Naive thymus-derived CD4-positive, alpha-beta T cell (primary cell): ENCODE measurements at regions not wholly inside any gene's neighbourhood (a gene's known extent, or its start where the extent isn't known, plus 50 kb on each side); places are given as distances from the start of the nearest gene placed in this dataset.

Source experiments
- ATAC-seq: fragments of 150-1000 bp; cut with Tn5 transposase; 2 replicates; pipeline ENCODE4 v1.10.0; 2021; ENCODE audit warnings: mild to moderate bottlenecking, moderate library complexity
- CTCF ChIA-PET: fragments of 350-600 bp; sonication (Branson Sonifier 250); formaldehyde crosslinking; loops from one replicate; lab custom pipeline; 2021; ENCODE audit warnings: antibody characterized with exemption; lab: Charles Lee
- POLR2A ChIA-PET: fragments of 350-600 bp; sonication (Branson Sonifier 250); formaldehyde crosslinking; loops from one replicate; lab custom pipeline; 2021; ENCODE audit warnings: antibody characterized with exemption, inconsistent platforms; lab: Charles Lee
- DNase-seq, 9 donors: peaks; one replicate each; pipeline versions ENCODE4 v3.0.0 to v3.0.0-alpha.2; 2020 to 2022; ENCODE audit warnings: mixed read lengths in 1 of 9
- H3K27ac ChIP-seq: one replicate; pipeline ENCODE4 v1.7.0; 2013; ENCODE audit warnings: mild to moderate bottlenecking, low read depth, low read length, moderate library complexity
- H3K27me3 ChIP-seq, 2 donors: one replicate each; pipeline ENCODE4 v1.7.0; 2013; ENCODE audit warnings: low read length in 2 of 2, mild to moderate bottlenecking in 2 of 2, moderate library complexity in 2 of 2; ENCODE audit not compliant: control insufficient read depth in 2 of 2, insufficient read depth in 2 of 2
- H3K36me3 ChIP-seq, 3 experiments: 1 replicate in 2 of 3; 2 replicates in 1 of 3; pipeline ENCODE4 v1.7.0; 2013; ENCODE audit warnings: low read length in 3 of 3, mild to moderate bottlenecking in 3 of 3, moderate library complexity in 1 of 3; ENCODE audit not compliant: insufficient read depth in 3 of 3, control insufficient read depth in 2 of 3
- H3K4me1 ChIP-seq, 2 donors: one replicate each; pipeline ENCODE4 v1.7.0; 2013; ENCODE audit warnings: low read length in 2 of 2, mild to moderate bottlenecking in 2 of 2, moderate library complexity in 1 of 2; ENCODE audit not compliant: control insufficient read depth in 2 of 2, insufficient read depth in 2 of 2
- H3K4me3 ChIP-seq: 2 replicates; pipeline ENCODE4 v1.7.0; 2013; ENCODE audit warnings: mild to moderate bottlenecking, low read length
- H3K9me3 ChIP-seq, 3 experiments: 1 replicate in 2 of 3; 2 replicates in 1 of 3; pipeline ENCODE4 v1.7.0; 2013; ENCODE audit warnings: low read length in 3 of 3; ENCODE audit not compliant: control insufficient read depth in 2 of 3
- H3K27ac Mint-ChIP-seq, 9 donors: one replicate each; pipeline ENCODE4 v1.8.0; 2020 to 2022; ENCODE audit warnings: mixed read lengths in 9 of 9, mild to moderate bottlenecking in 8 of 9, moderate library complexity in 5 of 9, inconsistent platforms in 2 of 9
- H3K27me3 Mint-ChIP-seq, 5 donors: one replicate each; pipeline ENCODE4 v1.8.0; 2021 to 2022; ENCODE audit warnings: mixed read lengths in 5 of 5, mild to moderate bottlenecking in 1 of 5
- H3K36me3 Mint-ChIP-seq, 5 donors: one replicate each; pipeline ENCODE4 v1.8.0; 2020 to 2022; ENCODE audit warnings: mixed read lengths in 5 of 5, mild to moderate bottlenecking in 3 of 5, inconsistent platforms in 1 of 5
- H3K4me1 Mint-ChIP-seq, 7 donors: one replicate each; pipeline ENCODE4 v1.8.0; 2020 to 2022; ENCODE audit warnings: mixed read lengths in 7 of 7, mild to moderate bottlenecking in 3 of 7, inconsistent platforms in 1 of 7
- H3K4me3 Mint-ChIP-seq, 10 donors: one replicate each; pipeline ENCODE4 v1.8.0; 2020 to 2022; ENCODE audit warnings: mild to moderate bottlenecking in 10 of 10, mixed read lengths in 10 of 10, moderate library complexity in 6 of 10, inconsistent platforms in 2 of 10
- H3K9me3 Mint-ChIP-seq, 11 donors: one replicate each; pipeline ENCODE4 v1.8.0; 2020 to 2022; ENCODE audit warnings: mixed read lengths in 11 of 11, mild to moderate bottlenecking in 4 of 11, inconsistent platforms in 1 of 11, moderate library complexity in 1 of 11
- intact Hi-C, 2 donors: fragments of 100-400 bp; cut with micrococcal nuclease; formaldehyde crosslinking; loops; one replicate each; pipeline ENCODE4 v1.15.1; 2023

- peak overlapping the region in 1 of 9 donors; percentile 7 for H3K27ac Mint-ChIP-seq
- ChIA-PET POLR2A (no interaction called here), CTCF (no interaction called here)
- H3K4me3 Mint-ChIP-seq = no peak overlapping the region
- Histone ChIP-seq H3K4me3 (no peak overlapping the region), H3K4me1 (no peaks in the 10 kb centered on the region), H3K9me3 (no peaks in the 10 kb centered on the region), H3K27ac (no peak overlapping the region), H3K36me3 (no peaks in the 10 kb centered on the region), H3K27me3 (no peaks in the 10 kb centered on the region)
- peaks cover 0 to 5% (median 0%) of the 10 kb centered on the region in 11 donors for H3K9me3 Mint-ChIP-seq
- DNase-seq (no peak), ATAC-seq (no peak)
- peaks cover 0 to 3% (median 0%) of the 10 kb centered on the region in 5 donors for H3K36me3 Mint-ChIP-seq
- H3K4me1 Mint-ChIP-seq = peaks cover 0 to 20% (median 0%) of the 10 kb centered on the region in 7 donors
- peaks cover 20 to 41% (median 28%) of the 10 kb centered on the region in 5 donors for H3K27me3 Mint-ChIP-seq
- intact Hi-C loops = no loop called here
Observed at GRCh38 chr7:156579566-156579965, 61.0 kb upstream of the RNF32 start.

GRCh38 chr7:156578978-156579430, 61.6 kb upstream of the RNF32 start:
- Mint-ChIP-seq H3K27me3 (peaks cover 26 to 45% (median 33%) of the 10 kb centered on the region in 5 donors), H3K4me3 (no peak overlapping the region), H3K27ac (no peak overlapping the region), H3K9me3 (peaks cover 0 to 7% (median 0%) of the 10 kb centered on the region in 11 donors), H3K36me3 (no peaks in the 10 kb centered on the region), H3K4me1 (peaks cover 0 to 20% (median 0%) of the 10 kb centered on the region in 7 donors)
- POLR2A ChIA-PET = no interaction called here
- Histone ChIP-seq H3K27ac (no peak overlapping the region), H3K9me3 (no peaks in the 10 kb centered on the region), H3K4me3 (no peak overlapping the region), H3K4me1 (no peaks in the 10 kb centered on the region), H3K27me3 (no peaks in the 10 kb centered on the region), H3K36me3 (no peaks in the 10 kb centered on the region)
- intact Hi-C loops = no loop called here
- CTCF ChIA-PET = no interaction called here
- DNase-seq = no peak
- ATAC-seq = no peak

GRCh38 chr7:156578578-156578940, 62.0 kb upstream of the RNF32 start:
- ChIA-PET CTCF (no interaction called here), POLR2A (no interaction called here)
- peaks cover 0 to 8% (median 0%) of the 10 kb centered on the region in 11 donors for H3K9me3 Mint-ChIP-seq
- Histone ChIP-seq H3K27ac (no peak overlapping the region), H3K36me3 (no peaks in the 10 kb centered on the region), H3K4me1 (no peaks in the 10 kb centered on the region), H3K4me3 (no peak overlapping the region), H3K27me3 (no peaks in the 10 kb centered on the region), H3K9me3 (no peaks in the 10 kb centered on the region)
- no peaks in the 10 kb centered on the region for H3K36me3 Mint-ChIP-seq
- peaks cover 30 to 48% (median 36%) of the 10 kb centered on the region in 5 donors for H3K27me3 Mint-ChIP-seq
- no peak overlapping the region for H3K4me3 Mint-ChIP-seq
- no peak for DNase-seq
- peaks cover 0 to 20% (median 0%) of the 10 kb centered on the region in 7 donors for H3K4me1 Mint-ChIP-seq
- intact Hi-C loops = no loop called here
- H3K27ac Mint-ChIP-seq = no peak overlapping the region
- ATAC-seq = no peak

GRCh38 chr7:156577645-156578577, 62.7 kb upstream of the RNF32 start:
- intact Hi-C loops = no loop called here
- no peaks in the 10 kb centered on the region for H3K36me3 Mint-ChIP-seq
- POLR2A ChIA-PET = no interaction called here
- no peak overlapping the region for H3K27ac Mint-ChIP-seq
- Histone ChIP-seq H3K27me3 (no peaks in the 10 kb centered on the region), H3K4me3 (no peak overlapping the region), H3K36me3 (no peaks in the 10 kb centered on the region), H3K9me3 (no peaks in the 10 kb centered on the region), H3K4me1 (no peaks in the 10 kb centered on the region), H3K27ac (no peak overlapping the region)
- H3K9me3 Mint-ChIP-seq = peaks cover 0 to 8% (median 0%) of the 10 kb centered on the region in 11 donors
- H3K4me1 Mint-ChIP-seq = peaks cover 0 to 20% (median 0%) of the 10 kb centered on the region in 7 donors
- peaks cover 37 to 48% (median 40%) of the 10 kb centered on the region in 5 donors for H3K27me3 Mint-ChIP-seq
- no peak for DNase-seq
- ATAC-seq = no peak
- no peak overlapping the region for H3K4me3 Mint-ChIP-seq
- CTCF ChIA-PET = no interaction called here

- no peaks in the 10 kb centered on the region for H3K9me3 ChIP-seq
- ATAC-seq (no peak), DNase-seq (no peak)
- no peaks in the 10 kb centered on the region for H3K36me3 Mint-ChIP-seq
- ChIA-PET CTCF (no interaction called here), POLR2A (no interaction called here)
- H3K9me3 Mint-ChIP-seq = peaks cover 0 to 8% (median 2%) of the 10 kb centered on the region in 11 donors
- H3K4me1 Mint-ChIP-seq = peaks cover 0 to 10% (median 0%) of the 10 kb centered on the region in 7 donors
- H3K4me3 ChIP-seq = no peak overlapping the region
- H3K27me3 Mint-ChIP-seq = peaks cover 37 to 47% (median 42%) of the 10 kb centered on the region in 5 donors
- no peak overlapping the region for H3K27ac ChIP-seq
- H3K27ac Mint-ChIP-seq = no peak overlapping the region
- no peaks in the 10 kb centered on the region for H3K27me3 ChIP-seq
- H3K36me3 ChIP-seq = no peaks in the 10 kb centered on the region
- intact Hi-C loops = no loop called here
- no peaks in the 10 kb centered on the region for H3K4me1 ChIP-seq
- H3K4me3 Mint-ChIP-seq = no peak overlapping the region
Observed at GRCh38 chr7:156576216-156577058, 64.1 kb upstream of the RNF32 start.

GRCh38 chr7:156568258-156568657, 72.3 kb upstream of the RNF32 start:
- no peaks in the 10 kb centered on the region for H3K9me3 ChIP-seq
- no peak overlapping the region for H3K4me3 ChIP-seq
- H3K27me3 ChIP-seq = no peaks in the 10 kb centered on the region
- DNase-seq = no peak
- ChIA-PET POLR2A (no interaction called here), CTCF (no interaction called here)
- H3K36me3 ChIP-seq = no peaks in the 10 kb centered on the region
- Mint-ChIP-seq H3K9me3 (peaks cover 0 to 26% (median 16%) of the 10 kb centered on the region in 11 donors), H3K36me3 (peaks cover 0 to 8% (median 5%) of the 10 kb centered on the region in 5 donors), H3K27me3 (peaks cover 4 to 29% (median 14%) of the 10 kb centered on the region in 5 donors), H3K4me1 (peaks cover 0 to 3% (median 0%) of the 10 kb centered on the region in 7 donors), H3K4me3 (no peak overlapping the region), H3K27ac (no peak overlapping the region)
- intact Hi-C loops = no loop called here
- H3K4me1 ChIP-seq = no peaks in the 10 kb centered on the region
- H3K27ac ChIP-seq = no peak overlapping the region
- ATAC-seq = no peak
